SK-N-SH (cell line): ENCODE measurements at regions not wholly inside any gene's neighbourhood (a gene's known extent, or its start where the extent isn't known, plus 50 kb on each side); places are given as distances from the start of the nearest gene placed in this dataset.

Experiments used
- CTCF ChIA-PET: fragments of 300-600, 350-600 bp; formaldehyde crosslinking; extraction: SDS; loops from one replicate; lab custom pipeline; 2021; lab: Yijun Ruan, JAX
- POLR2A ChIA-PET: fragments of 350-600 bp; sonication (Branson Sonifier 250); formaldehyde crosslinking; extraction: SDS; loops from one replicate; lab custom pipeline; 2020; ENCODE audit warnings: antibody characterized with exemption, inconsistent platforms; lab: Yijun Ruan, JAX
- DNase-seq: peaks from one replicate; pipeline ENCODE4 v3.0.0; 2012
- H2AFZ ChIP-seq: fragments of 200-600 bp; sonication (generic); 2 replicates; pipeline ENCODE4 v1.8.1; 2016; ENCODE audit warnings: antibody characterized with exemption, mild to moderate bottlenecking, low read depth
- H3F3A ChIP-seq: fragments of 200-600 bp; sonication (generic); replicated peaks from 2 replicates; pipeline ENCODE3; 2016; ENCODE audit warnings: antibody characterized with exemption, mild to moderate bottlenecking; ENCODE audit not compliant: insufficient read depth
- H3K27ac ChIP-seq, 2 experiments: fragments of 200-500 bp in 1 of 2; fragments of 200-600 bp in 1 of 2; sonication (Bioruptor generic) in 1 of 2; sonication (generic), shearing (Covaris generic) in 1 of 2; 2 replicates each; pipeline versions ENCODE4 v1.5.1 to v1.6.1; 2014 to 2016; ENCODE audit warnings: low read depth in 2 of 2, inconsistent platforms in 1 of 2, low read length in 1 of 2, mild to moderate bottlenecking in 1 of 2, mixed read lengths in 1 of 2
- H3K27me3 ChIP-seq: fragments of 200-600 bp; sonication (generic), shearing (Covaris generic); 2 replicates; pipeline ENCODE4 v1.6.1; 2016; ENCODE audit warnings: mixed run types; ENCODE audit not compliant: insufficient read depth
- H3K36me3 ChIP-seq, 2 experiments: fragments of 200-500 bp in 1 of 2; fragments of 200-600 bp in 1 of 2; sonication (Bioruptor generic) in 1 of 2; sonication (generic) in 1 of 2; replicated peaks in 1 of 2; 2 replicates each; pipeline versions ENCODE3 to v1.5.1; 2014 to 2016; ENCODE audit warnings: low read length in 1 of 2, mild to moderate bottlenecking in 1 of 2; ENCODE audit not compliant: insufficient read depth in 2 of 2, control insufficient read depth in 1 of 2
- H3K4me1 ChIP-seq, 2 experiments: fragments of 200-500 bp in 1 of 2; fragments of 200-600 bp in 1 of 2; sonication (Bioruptor generic) in 1 of 2; sonication (generic), shearing (Covaris generic) in 1 of 2; 2 replicates each; pipeline versions ENCODE4 v1.5.1 to v1.6.1; 2014 to 2016; ENCODE audit warnings: low read depth in 1 of 2, low read length in 1 of 2, mixed run types in 1 of 2; ENCODE audit not compliant: insufficient read depth in 2 of 2, control insufficient read depth in 1 of 2
- H3K4me2 ChIP-seq: fragments of 200-600 bp; sonication (generic), shearing (Covaris generic); 2 replicates; pipeline ENCODE4 v1.6.1; 2017; ENCODE audit warnings: mixed run types
- H3K4me3 ChIP-seq, 2 experiments: fragments of 200-500 bp in 1 of 2; fragments of 200-600 bp in 1 of 2; sonication (Bioruptor generic) in 1 of 2; sonication (generic), shearing (Covaris generic) in 1 of 2; 2 replicates each; pipeline versions ENCODE4 v1.5.1 to v1.8.1; 2014 to 2016; ENCODE audit warnings: low read depth in 2 of 2, inconsistent platforms in 1 of 2, low read length in 1 of 2, mild to moderate bottlenecking in 1 of 2, mixed read lengths in 1 of 2, moderate library complexity in 1 of 2
- H3K79me2 ChIP-seq: fragments of 200-600 bp; sonication (generic); 2 replicates; pipeline ENCODE4 v1.8.1; 2017; ENCODE audit warnings: mild to moderate bottlenecking; ENCODE audit not compliant: insufficient read depth
- H3K9ac ChIP-seq: fragments of 200-600 bp; sonication (generic); 2 replicates; pipeline ENCODE4 v1.6.1; 2017; ENCODE audit warnings: mixed run types
- H3K9me2 ChIP-seq: fragments of 200-600 bp; sonication (generic); 2 replicates; pipeline ENCODE4 v1.6.1; 2017; ENCODE audit warnings: mixed run types
- H3K9me3 ChIP-seq: fragments of 200-600 bp; sonication (generic); 2 replicates; pipeline ENCODE4 v1.6.1; 2017; ENCODE audit warnings: mixed run types, mild to moderate bottlenecking, moderate library complexity
- H4K20me1 ChIP-seq: fragments of 200-600 bp; sonication (generic); 2 replicates; pipeline ENCODE4 v1.6.1; 2017; ENCODE audit warnings: mild to moderate bottlenecking, mixed run types; ENCODE audit not compliant: insufficient read depth
- CHD2 ChIP-seq: fragments of 150-350 bp; IDR thresholded peaks from 2 replicates; pipeline ENCODE4 v1.6.1; 2018; ENCODE audit warnings: low read length; ENCODE audit not compliant: partially characterized antibody
- EP300 ChIP-seq, 2 experiments: IDR thresholded peaks; 2 replicates each; pipeline versions ENCODE4 v1.4.0 to v1.6.1; 2012; ENCODE audit warnings: borderline replicate concordance in 1 of 2, low read depth in 1 of 2, low read length in 1 of 2
- FOXJ3 ChIP-seq: sonication (generic); formaldehyde crosslinking; IDR thresholded peaks from 2 replicates; pipeline ENCODE4 v1.5.1; 2020; ENCODE audit warnings: mild to moderate bottlenecking, missing genetic modification reagents
- IRF3 ChIP-seq: fragments of 150-350 bp; IDR thresholded peaks from 2 replicates; pipeline ENCODE4 v1.6.1; 2016; ENCODE audit warnings: mild to moderate bottlenecking, low read depth, low read length
- MAX ChIP-seq: IDR thresholded peaks from 2 replicates; pipeline ENCODE4 v1.4.0; 2012; ENCODE audit warnings: low read depth
- MEF2A ChIP-seq: IDR thresholded peaks from 2 replicates; pipeline ENCODE4 v1.4.0; 2012; ENCODE audit warnings: low read depth, borderline replicate concordance
- PBX3 ChIP-seq: IDR thresholded peaks from 2 replicates; pipeline ENCODE4; 2012
- RCOR1 ChIP-seq: fragments of 150-350 bp; IDR thresholded peaks from 2 replicates; pipeline ENCODE4 v1.6.1; 2017; ENCODE audit warnings: antibody characterized with exemption, low read length
- REST ChIP-seq: IDR thresholded peaks from 2 replicates; pipeline ENCODE4 v1.6.1; 2012; ENCODE audit warnings: mild to moderate bottlenecking, low read depth, low read length, moderate library complexity
- RFX5 ChIP-seq: IDR thresholded peaks from 2 replicates; pipeline ENCODE4 v1.6.1; 2012; ENCODE audit warnings: mild to moderate bottlenecking, improper control_type of control experiment, low read length
- RXRA ChIP-seq: IDR thresholded peaks from 2 replicates; pipeline ENCODE4 v1.4.0; 2012; ENCODE audit warnings: low read depth, mild to moderate bottlenecking, borderline replicate concordance
- SIN3A ChIP-seq: IDR thresholded peaks from 2 replicates; pipeline ENCODE4 v1.6.1; 2012; ENCODE audit warnings: low read depth, mild to moderate bottlenecking, low read length, moderate library complexity, borderline replicate concordance
- YY1 ChIP-seq: IDR thresholded peaks from 2 replicates; pipeline ENCODE4 v1.4.0; 2012; ENCODE audit warnings: low read depth, mild to moderate bottlenecking
- ZBTB33 ChIP-seq: IDR thresholded peaks from 2 replicates; pipeline ENCODE4 v1.4.0; 2012; ENCODE audit warnings: low read depth, borderline replicate concordance
- WGBS: methylation state at CpG from one replicate; pipeline ENCODE4 v1.1.6; 2017; ENCODE audit warnings: low lambda C conversion rate; 5-methylcytosine and 5-hydroxymethylcytosine counted together

- no peak for TF ChIP-seq MEF2A
- TF ChIP-seq SIN3A = no peak
- no peak for TF ChIP-seq PBX3
- TF ChIP-seq YY1 = no peak
- TF ChIP-seq EP300 (IDR thresholded peaks at IDR 0.05; ENCODE audit: borderline replicate concordance in 1 of 2, low read depth in 1 of 2, low read length in 1 of 2) = no peak
- TF ChIP-seq REST = no peak
- TF ChIP-seq CHD2 = no peak
- no peak for TF ChIP-seq ZBTB33
- no peak for TF ChIP-seq MAX
- no peak for TF ChIP-seq RCOR1
- no peak for TF ChIP-seq RFX5
- TF ChIP-seq FOXJ3 (CRISPR knock-in tag) = no peak
- no peak for TF ChIP-seq IRF3
- no peak for TF ChIP-seq RXRA
- TF ChIP-seq, all 33 proteins: peak for 0
- no peaks in the 10 kb centered on the region for H4K20me1 ChIP-seq
- H3K36me3 ChIP-seq = no peaks in the 10 kb centered on the region
- H3K9me2 ChIP-seq = no peaks in the 10 kb centered on the region
- no peaks in the 10 kb centered on the region for H3F3A ChIP-seq
- H3K27me3 ChIP-seq = no peaks in the 10 kb centered on the region
- H3K9ac ChIP-seq = no peak overlapping the region
- 69% methylated on average over 5 of the region's 5 CpGs for WGBS
- no peaks in the 10 kb centered on the region for H3K9me3 ChIP-seq
- no peak overlapping the region for H3K4me2 ChIP-seq
- no peak overlapping the region for H3K27ac ChIP-seq
- DNase-seq = no peak
- H3K4me1 ChIP-seq = peaks cover 0 to 8% of the 10 kb centered on the region in 2 experiments; a peak in 2 of 4 replicates
- ChIA-PET POLR2A (no interaction called here), CTCF (no interaction called here)
- no peak overlapping the region for H2AFZ ChIP-seq
- H3K4me3 ChIP-seq = no peak overlapping the region
- no peaks in the 10 kb centered on the region for H3K79me2 ChIP-seq
These were observed 161.0 kb downstream of the SEM1 start for GRCh38 chr7:96548664-96549063.
